Urothelium cell line (cell line): ENCODE measurements at regions not wholly inside any gene's neighbourhood (a gene's known extent, or its start where the extent isn't known, plus 50 kb on each side); places are given as distances from the start of the nearest gene placed in this dataset.

Source experiments
- DNase-seq: peaks from one replicate; pipeline ENCODE4 v3.0.0; 2011; ENCODE audit warnings: low spot score, mixed read lengths
- FAIRE-seq: peaks from 2 replicates; lab custom pipeline; 2011; peaks lifted over from hg19 to GRCh38; lab: Jason Lieb, UNC

GRCh38 chr6:165884813-165885765, 222.0 kb upstream of the PDE10A start:
- FAIRE-seq, result peak; percentile 32

GRCh38 chr6:165883851-165884640, 221.0 kb upstream of the PDE10A start:
- DNase-seq (peak; percentile 80), FAIRE-seq (no peak)

More at GRCh38 chr6:165884813-165885765, 222.0 kb upstream of the PDE10A start:
- peak; percentile 81 for DNase-seq

- no peak for FAIRE-seq
These were observed 218.8 kb upstream of the PDE10A start for GRCh38 chr6:165881806-165882205.

GRCh38 chr6:165880686-165881085, 217.6 kb upstream of the PDE10A start:
- DNase-seq (no peak), FAIRE-seq (no peak)

More at GRCh38 chr6:165881806-165882205, 218.8 kb upstream of the PDE10A start:
- DNase-seq, result no peak

GRCh38 chr6:165877773-165878172, 214.7 kb upstream of the PDE10A start:
- DNase-seq, result no peak
- FAIRE-seq, result no peak

- FAIRE-seq, result no peak
- no peak for DNase-seq
These were observed 214.2 kb upstream of the PDE10A start for GRCh38 chr6:165877192-165877591.

GRCh38 chr6:165876588-165876987, 213.5 kb upstream of the PDE10A start:
- DNase-seq (no peak), FAIRE-seq (no peak)

GRCh38 chr6:165875946-165876345, 212.9 kb upstream of the PDE10A start:
- DNase-seq (no peak), FAIRE-seq (no peak)

- no peak for FAIRE-seq
- DNase-seq, result no peak
These were observed 210.9 kb upstream of the PDE10A start for GRCh38 chr6:165873976-165874375.

GRCh38 chr6:165872811-165873210, 209.8 kb upstream of the PDE10A start:
- no peak for DNase-seq
- no peak for FAIRE-seq

GRCh38 chr6:165872311-165872710, 209.3 kb upstream of the PDE10A start:
- no peak for DNase-seq
- no peak for FAIRE-seq

GRCh38 chr6:165871571-165871970, 208.5 kb upstream of the PDE10A start:
- no peak for FAIRE-seq
- DNase-seq, result no peak

GRCh38 chr6:165869526-165869925, 206.5 kb upstream of the PDE10A start:
- FAIRE-seq, result no peak
- DNase-seq, result no peak

GRCh38 chr6:165864925-165865324, 201.9 kb upstream of the PDE10A start:
- DNase-seq, result no peak
- no peak for FAIRE-seq

GRCh38 chr6:165864218-165864617, 201.2 kb upstream of the PDE10A start:
- no peak for FAIRE-seq

GRCh38 chr6:165863801-165864200, 200.8 kb upstream of the PDE10A start:
- FAIRE-seq, result no peak
- no peak for DNase-seq

More at GRCh38 chr6:165864218-165864617, 201.2 kb upstream of the PDE10A start:
- DNase-seq, result no peak

GRCh38 chr6:165862813-165863212, 199.8 kb upstream of the PDE10A start:
- DNase-seq (no peak), FAIRE-seq (no peak)

- FAIRE-seq (no peak), DNase-seq (no peak)
These were observed 198.2 kb upstream of the PDE10A start for GRCh38 chr6:165861226-165861625.

GRCh38 chr6:165858586-165858985, 195.5 kb upstream of the PDE10A start:
- DNase-seq, result no peak
- no peak for FAIRE-seq

- DNase-seq (no peak), FAIRE-seq (no peak)
These were observed 192.8 kb upstream of the PDE10A start for GRCh38 chr6:165855856-165856255.

- no peak for FAIRE-seq
These were observed 192.0 kb upstream of the PDE10A start for GRCh38 chr6:165854863-165855593.

More at GRCh38 chr6:165854863-165855593, 192.0 kb upstream of the PDE10A start:
- DNase-seq, result no peak
